Vagina (tissue), 2 donors: ENCODE measurements at regions not wholly inside any gene's neighbourhood (a gene's known extent, or its start where the extent isn't known, plus 50 kb on each side); places are given as distances from the start of the nearest gene placed in this dataset.

ENCODE experiments used
- DNase-seq, 2 donors: peaks; one replicate each; pipeline ENCODE4 v3.0.0-alpha.2; 2017; ENCODE audit errors: extremely low spot score in 2 of 2
- H3K27ac ChIP-seq: fragments of 200-600 bp; sonication (generic); one replicate; pipeline ENCODE4 v1.5.1; 2019
- H3K27me3 ChIP-seq: fragments of 200-600 bp; sonication (generic); one replicate; pipeline ENCODE4 v1.5.1; 2019
- H3K36me3 ChIP-seq, 2 donors: fragments of 200-600 bp; sonication (generic); one replicate each; pipeline ENCODE4 v1.5.1; 2017 to 2019
- H3K4me1 ChIP-seq: fragments of 200-600 bp; sonication (generic); one replicate; pipeline ENCODE4 v1.5.1; 2019
- H3K4me3 ChIP-seq, 2 donors: fragments of 200-600 bp; sonication (generic); 1 replicate in 1 of 2; 2 replicates in 1 of 2; pipeline ENCODE4 v1.5.1; 2016 to 2019
- H3K9me3 ChIP-seq: fragments of 200-600 bp; sonication (generic); one replicate; pipeline ENCODE4 v1.5.1; 2019
- POLR2A ChIP-seq, 2 donors: fragments of 450-650 bp; IDR thresholded peaks; one replicate each; pipeline ENCODE4 v1.6.1; 2017; ENCODE audit warnings: antibody characterized with exemption in 2 of 2, mild to moderate bottlenecking in 2 of 2, moderate library complexity in 2 of 2
- POLR2AphosphoS5 ChIP-seq, 2 donors: sonication (generic); formaldehyde crosslinking; IDR thresholded peaks; one replicate each; pipeline ENCODE4 v1.9.0; 2017; ENCODE audit warnings: antibody characterized with exemption in 2 of 2, mild to moderate bottlenecking in 2 of 2, low read depth in 1 of 2; ENCODE audit not compliant: insufficient read depth in 1 of 2
- intact Hi-C: fragments of 100-400 bp; cut with DNase I; formaldehyde crosslinking; loops from one replicate; pipeline ENCODE4 v1.15.1; 2023
- TF ChIP-seq, protein P1 (sequence below), 3 experiments: fragments of 450-650 bp in 2 of 3; fragments of 200-600 bp in 1 of 3; sonication (generic) in 1 of 3; IDR thresholded peaks; one replicate each; pipeline ENCODE4 v1.5.1; 2017 to 2019; ENCODE audit warnings: antibody characterized with exemption in 3 of 3, mild to moderate bottlenecking in 2 of 3, moderate library complexity in 2 of 3

DNA sequence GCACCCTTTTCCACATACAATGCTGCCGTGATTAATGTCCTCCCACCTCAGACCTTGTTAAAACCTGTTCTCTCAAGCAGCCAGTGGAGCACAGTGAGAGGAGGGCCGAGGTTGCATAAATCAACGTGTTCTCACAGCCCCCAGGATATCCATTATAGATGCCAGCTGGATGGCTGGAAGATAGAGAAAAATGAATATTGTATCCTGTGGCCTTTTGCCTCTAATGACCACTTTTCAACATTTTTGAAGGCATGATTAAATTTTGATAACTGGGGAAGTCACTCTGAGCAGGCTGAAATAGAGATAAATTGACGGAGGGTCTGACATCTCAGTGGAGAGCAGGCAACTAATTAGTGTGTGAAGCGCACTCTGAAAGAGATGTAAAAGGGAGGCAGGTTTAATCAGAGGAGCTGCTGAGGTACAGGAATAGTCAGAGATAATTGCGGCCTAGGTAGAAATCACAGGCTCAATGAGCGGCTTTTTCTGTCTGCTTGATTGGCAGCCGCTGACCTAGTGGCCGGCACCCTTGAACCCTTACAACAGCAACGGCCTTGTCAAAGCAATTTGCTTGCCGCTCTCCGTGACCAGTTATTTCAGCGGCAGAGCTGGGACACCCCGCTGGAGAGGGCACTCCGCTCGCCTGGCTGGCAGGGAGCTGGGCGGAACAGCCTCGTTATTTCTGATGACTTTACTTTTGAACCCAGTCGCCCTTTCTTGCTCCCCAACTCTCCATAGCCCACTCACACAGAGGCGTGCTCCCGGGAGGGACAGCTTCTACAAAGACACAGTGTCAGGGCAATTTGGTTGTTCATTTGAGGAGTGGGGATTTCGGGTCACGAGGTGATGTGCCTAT, 560.7 kb downstream of the PSAT1 start:
- DNase-seq = no peak
- H3K4me3 ChIP-seq = no peak overlapping the region
- no peaks in the 10 kb centered on the region for H3K36me3 ChIP-seq
- no peaks in the 10 kb centered on the region for H3K27me3 ChIP-seq
- no peaks in the 10 kb centered on the region for H3K4me1 ChIP-seq
- no peaks in the 10 kb centered on the region for H3K9me3 ChIP-seq
- TF ChIP-seq, protein P1, sequence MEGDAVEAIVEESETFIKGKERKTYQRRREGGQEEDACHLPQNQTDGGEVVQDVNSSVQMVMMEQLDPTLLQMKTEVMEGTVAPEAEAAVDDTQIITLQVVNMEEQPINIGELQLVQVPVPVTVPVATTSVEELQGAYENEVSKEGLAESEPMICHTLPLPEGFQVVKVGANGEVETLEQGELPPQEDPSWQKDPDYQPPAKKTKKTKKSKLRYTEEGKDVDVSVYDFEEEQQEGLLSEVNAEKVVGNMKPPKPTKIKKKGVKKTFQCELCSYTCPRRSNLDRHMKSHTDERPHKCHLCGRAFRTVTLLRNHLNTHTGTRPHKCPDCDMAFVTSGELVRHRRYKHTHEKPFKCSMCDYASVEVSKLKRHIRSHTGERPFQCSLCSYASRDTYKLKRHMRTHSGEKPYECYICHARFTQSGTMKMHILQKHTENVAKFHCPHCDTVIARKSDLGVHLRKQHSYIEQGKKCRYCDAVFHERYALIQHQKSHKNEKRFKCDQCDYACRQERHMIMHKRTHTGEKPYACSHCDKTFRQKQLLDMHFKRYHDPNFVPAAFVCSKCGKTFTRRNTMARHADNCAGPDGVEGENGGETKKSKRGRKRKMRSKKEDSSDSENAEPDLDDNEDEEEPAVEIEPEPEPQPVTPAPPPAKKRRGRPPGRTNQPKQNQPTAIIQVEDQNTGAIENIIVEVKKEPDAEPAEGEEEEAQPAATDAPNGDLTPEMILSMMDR (IDR thresholded peaks at IDR 0.05) = no peak
- TF ChIP-seq POLR2AphosphoS5 (IDR thresholded peaks at IDR 0.05; ENCODE audit: insufficient read depth in 1 of 2, low read depth in 1 of 2) (no peak), POLR2A (IDR thresholded peaks at IDR 0.05) (no peak)
- intact Hi-C loops = no loop called here
- no peak overlapping the region for H3K27ac ChIP-seq

DNA sequence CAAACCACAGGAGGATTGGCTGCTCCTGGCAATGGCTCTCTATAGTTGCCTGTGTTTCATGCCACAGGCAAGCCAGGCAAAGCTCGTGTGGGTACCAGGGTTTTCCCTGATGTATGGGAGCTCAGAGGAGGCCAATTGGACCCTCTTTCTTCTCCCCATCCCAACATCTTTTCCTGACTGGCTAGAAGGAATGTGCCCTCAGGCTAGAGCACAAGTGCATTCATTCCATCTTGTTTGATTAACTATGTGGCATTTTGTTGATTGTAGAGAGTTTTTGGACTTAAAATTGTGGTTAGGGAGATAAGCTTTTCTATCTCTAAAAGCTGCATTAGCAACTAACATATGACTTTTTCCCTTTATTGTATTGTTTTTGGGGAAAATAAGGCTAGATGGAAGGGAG, 561.3 kb downstream of the PSAT1 start:
- H3K9me3 ChIP-seq = no peaks in the 10 kb centered on the region
- no peaks in the 10 kb centered on the region for H3K4me1 ChIP-seq
- DNase-seq = no peak
- no peak overlapping the region for H3K4me3 ChIP-seq
- H3K27me3 ChIP-seq = no peaks in the 10 kb centered on the region
- H3K27ac ChIP-seq = no peak overlapping the region
- intact Hi-C loops = no loop called here
- H3K36me3 ChIP-seq = no peaks in the 10 kb centered on the region
- TF ChIP-seq, protein P1 (IDR thresholded peaks at IDR 0.05) = no peak
- TF ChIP-seq POLR2A (IDR thresholded peaks at IDR 0.05) = no peak
- no peak for TF ChIP-seq POLR2AphosphoS5 (IDR thresholded peaks at IDR 0.05; ENCODE audit: insufficient read depth in 1 of 2, low read depth in 1 of 2)

DNA sequence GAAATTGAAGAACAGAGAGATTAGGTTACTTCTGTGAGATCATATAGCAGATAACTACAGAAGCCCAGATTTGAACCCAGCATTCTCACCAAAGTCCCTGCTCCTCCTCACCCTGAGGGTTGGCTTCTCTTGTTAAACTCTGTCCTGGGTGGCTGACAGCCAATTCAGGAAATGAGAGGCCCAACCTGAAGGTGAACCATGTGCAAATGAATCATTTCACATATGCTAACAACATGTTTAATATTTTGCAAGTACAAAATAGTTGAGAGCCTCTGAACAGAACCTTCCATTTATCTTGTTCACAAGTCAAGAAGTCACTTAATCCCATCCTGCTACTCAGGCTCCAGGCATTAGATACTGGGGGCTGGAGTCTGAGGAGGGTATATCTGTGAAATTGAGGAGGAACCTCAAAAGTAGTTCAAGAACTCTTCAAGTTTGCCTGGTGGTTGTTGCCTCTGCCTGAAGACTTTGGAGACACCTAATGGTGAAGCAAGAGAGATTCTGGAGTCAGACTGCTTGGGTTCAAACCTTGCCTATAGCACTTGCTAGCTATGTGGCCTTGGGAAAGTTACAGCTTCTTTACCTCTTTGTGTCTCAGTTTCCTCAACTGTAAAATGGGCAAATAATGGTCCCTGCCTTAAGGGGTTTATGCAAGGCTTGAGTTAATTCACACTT, 564.0 kb downstream of the PSAT1 start:
- Histone ChIP-seq H3K27me3 (no peaks in the 10 kb centered on the region), H3K36me3 (no peaks in the 10 kb centered on the region), H3K9me3 (no peaks in the 10 kb centered on the region), H3K27ac (no peak overlapping the region), H3K4me3 (no peak overlapping the region), H3K4me1 (no peaks in the 10 kb centered on the region)
- no peak for DNase-seq
- TF ChIP-seq POLR2A (IDR thresholded peaks at IDR 0.05) (no peak), POLR2AphosphoS5 (IDR thresholded peaks at IDR 0.05; ENCODE audit: insufficient read depth in 1 of 2, low read depth in 1 of 2) (no peak)
- TF ChIP-seq, protein P1 (IDR thresholded peaks at IDR 0.05) = no peak
- intact Hi-C loops = no loop called here

DNA sequence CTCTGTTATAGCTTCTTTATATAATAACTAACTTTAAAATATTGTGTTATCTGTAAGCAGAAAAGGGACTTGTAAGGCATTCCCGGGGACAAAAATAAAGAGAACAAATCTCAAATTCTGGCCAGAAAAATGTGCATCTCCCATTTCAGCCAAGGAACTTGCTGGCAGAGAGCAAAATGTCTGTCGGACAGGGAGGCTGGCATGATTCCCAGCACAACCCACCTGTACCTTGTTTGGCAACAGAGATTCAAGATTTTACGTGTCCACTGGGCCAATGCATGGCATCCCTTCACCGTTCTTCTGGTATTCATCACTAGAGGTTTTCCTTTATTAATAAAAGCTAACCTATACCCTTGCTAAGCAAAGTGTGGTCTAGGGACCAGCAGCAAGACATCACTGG, 566.6 kb downstream of the PSAT1 start:
- Histone ChIP-seq H3K9me3 (no peaks in the 10 kb centered on the region), H3K4me3 (no peak overlapping the region), H3K27me3 (no peaks in the 10 kb centered on the region), H3K4me1 (no peaks in the 10 kb centered on the region), H3K36me3 (no peaks in the 10 kb centered on the region), H3K27ac (no peak overlapping the region)
- no peak for DNase-seq
- intact Hi-C loops = no loop called here
- no peak for TF ChIP-seq POLR2A (IDR thresholded peaks at IDR 0.05)
- TF ChIP-seq POLR2AphosphoS5 (IDR thresholded peaks at IDR 0.05; ENCODE audit: insufficient read depth in 1 of 2, low read depth in 1 of 2) = no peak
- TF ChIP-seq, protein P1 (IDR thresholded peaks at IDR 0.05) = no peak

DNA sequence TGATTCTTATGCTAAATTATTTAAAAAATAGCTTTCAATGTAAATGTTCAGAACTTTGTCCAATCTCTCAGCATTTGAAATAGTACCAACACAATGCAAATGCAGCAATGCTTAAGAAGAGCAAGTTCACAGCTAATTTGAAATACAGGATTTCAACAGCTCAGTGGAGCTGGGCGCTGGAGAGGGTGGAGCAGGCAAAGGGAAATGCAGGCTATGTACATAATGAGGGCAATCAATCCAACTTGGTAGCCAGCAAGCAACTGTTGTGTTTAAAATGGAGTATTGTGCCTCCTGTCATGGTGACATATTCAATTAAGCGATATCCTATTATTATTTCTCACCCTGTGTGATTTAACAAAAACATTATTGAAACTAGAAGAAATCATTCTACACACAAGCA, 568.8 kb downstream of the PSAT1 start:
- TF ChIP-seq, protein P1 (IDR thresholded peaks at IDR 0.05) = no peak
- TF ChIP-seq POLR2A (IDR thresholded peaks at IDR 0.05) (no peak), POLR2AphosphoS5 (IDR thresholded peaks at IDR 0.05; ENCODE audit: insufficient read depth in 1 of 2, low read depth in 1 of 2) (no peak)
- DNase-seq = no peak

More for the DNA sequence above, 568.8 kb downstream of the PSAT1 start:
- no peaks in the 10 kb centered on the region for H3K4me1 ChIP-seq
- intact Hi-C loops = no loop called here
- H3K36me3 ChIP-seq = no peaks in the 10 kb centered on the region
- no peaks in the 10 kb centered on the region for H3K27me3 ChIP-seq
- no peak overlapping the region for H3K27ac ChIP-seq
- no peak overlapping the region for H3K4me3 ChIP-seq
- no peaks in the 10 kb centered on the region for H3K9me3 ChIP-seq
